DOHH2 (cell line): ENCODE measurements at regions not wholly inside any gene's neighbourhood (a gene's known extent, or its start where the extent isn't known, plus 50 kb on each side); places are given as distances from the start of the nearest gene placed in this dataset.

Source experiments
- CTCF ChIP-seq: fragments of 200-600 bp; sonication (generic); IDR thresholded peaks from one replicate; pipeline ENCODE4 v1.5.1; 2014; ENCODE audit warnings: antibody characterized with exemption, mild to moderate bottlenecking, low read depth, low read length; ENCODE audit not compliant: poor library complexity, severe bottlenecking
- EZH2phosphoT487 ChIP-seq: fragments of 200-600 bp; sonication (generic); IDR thresholded peaks from 2 replicates; pipeline ENCODE4 v1.6.1; 2017; ENCODE audit warnings: borderline replicate concordance, mild to moderate bottlenecking, antibody characterized with exemption, low read length, moderate library complexity, mixed read lengths

- TF ChIP-seq CTCF = no peak
- no peak for TF ChIP-seq EZH2phosphoT487
These were observed 186.2 kb upstream of the REG3G start for GRCh38 chr2:78839259-78839658.
